Suprapubic skin (tissue), 4 donors: ENCODE measurements at regions not wholly inside any gene's neighbourhood (a gene's known extent, or its start where the extent isn't known, plus 50 kb on each side); places are given as distances from the start of the nearest gene placed in this dataset.
"Not testable (repeated sequence)": the region's sequence is repeated elsewhere in the genome, so short reads cannot be mapped to it uniquely, and the experiment has no call there.

ENCODE experiments used
- DNase-seq, 2 donors: peaks; one replicate each; pipeline ENCODE4 v3.0.0-alpha.2; 2019; ENCODE audit warnings: low spot score in 2 of 2
- H3K27ac ChIP-seq: fragments of 200-600 bp; sonication (generic); one replicate; pipeline ENCODE4 v1.5.1; 2019
- H3K27me3 ChIP-seq: fragments of 200-600 bp; sonication (generic); one replicate; pipeline ENCODE4 v1.5.1; 2019
- H3K36me3 ChIP-seq: fragments of 200-600 bp; sonication (generic); one replicate; pipeline ENCODE4 v1.5.1; 2019
- H3K4me1 ChIP-seq: fragments of 200-600 bp; sonication (generic); one replicate; pipeline ENCODE4 v1.5.1; 2019
- H3K4me3 ChIP-seq: fragments of 200-600 bp; sonication (generic); one replicate; pipeline ENCODE4 v1.5.1; 2019; ENCODE audit warnings: mild to moderate bottlenecking
- H3K9me3 ChIP-seq: fragments of 200-600 bp; sonication (generic); one replicate; pipeline ENCODE4 v1.5.1; 2019
- EP300 ChIP-seq: sonication (generic); formaldehyde crosslinking; IDR thresholded peaks from one replicate; pipeline ENCODE4 v1.6.1; 2017; ENCODE audit warnings: antibody characterized with exemption
- POLR2A ChIP-seq, 2 donors: fragments of 450-650 bp; IDR thresholded peaks; one replicate each; pipeline ENCODE4 v1.6.1; 2017; ENCODE audit warnings: antibody characterized with exemption in 2 of 2, mild to moderate bottlenecking in 2 of 2, moderate library complexity in 2 of 2
- POLR2AphosphoS5 ChIP-seq, 3 donors: sonication (generic); formaldehyde crosslinking; IDR thresholded peaks; one replicate each; pipeline ENCODE4 v1.6.1; 2017; ENCODE audit warnings: antibody characterized with exemption in 3 of 3
- WGBS: methylation state at CpG from one replicate; pipeline ENCODE4 v1.1.5; 2018; 5-methylcytosine and 5-hydroxymethylcytosine counted together
- TF ChIP-seq, protein P1 (sequence below), 2 donors: fragments of 200-600 bp in 1 of 2; fragments of 450-650 bp in 1 of 2; sonication (generic) in 1 of 2; IDR thresholded peaks; one replicate each; pipeline ENCODE4 v1.5.1; 2016 to 2019; ENCODE audit warnings: antibody characterized with exemption in 2 of 2, mild to moderate bottlenecking in 1 of 2, moderate library complexity in 1 of 2

DNA sequence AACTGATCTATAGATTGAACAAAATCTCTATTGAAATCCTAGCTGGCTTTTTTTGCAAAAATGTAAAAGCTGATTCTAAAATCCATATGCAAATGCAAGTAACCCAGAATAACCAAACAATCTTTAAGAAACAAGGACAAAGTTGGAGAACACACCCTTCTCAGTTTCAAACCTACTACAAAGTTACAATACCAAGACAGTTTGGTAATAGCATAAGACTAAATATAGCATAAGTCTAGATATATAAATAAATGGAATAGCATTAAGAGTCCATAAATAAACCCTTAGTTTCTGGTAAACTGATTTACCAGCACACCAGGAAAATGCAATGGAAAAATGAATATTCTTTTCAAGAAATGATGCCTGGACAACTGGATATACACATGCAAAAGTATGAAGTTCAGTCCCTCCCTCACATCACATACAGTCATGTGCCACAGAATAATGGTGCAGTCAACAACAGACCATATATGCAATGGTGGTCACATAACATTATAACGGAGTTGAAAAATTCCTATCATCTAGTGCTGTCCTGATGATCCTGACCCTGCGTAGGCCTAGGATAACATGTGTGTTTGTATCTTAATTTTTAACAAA, 94.5 kb upstream of the GRIN2B start:
- Histone ChIP-seq H3K4me3 (no peak overlapping the region), H3K36me3 (no peaks in the 10 kb centered on the region), H3K9me3 (peaks cover 3% of the 10 kb centered on the region), H3K27ac (no peak overlapping the region), H3K27me3 (no peaks in the 10 kb centered on the region), H3K4me1 (no peaks in the 10 kb centered on the region)
- TF ChIP-seq POLR2A (IDR thresholded peaks at IDR 0.05) (no peak), POLR2AphosphoS5 (IDR thresholded peaks at IDR 0.05) (no peak)
- TF ChIP-seq, protein P1, sequence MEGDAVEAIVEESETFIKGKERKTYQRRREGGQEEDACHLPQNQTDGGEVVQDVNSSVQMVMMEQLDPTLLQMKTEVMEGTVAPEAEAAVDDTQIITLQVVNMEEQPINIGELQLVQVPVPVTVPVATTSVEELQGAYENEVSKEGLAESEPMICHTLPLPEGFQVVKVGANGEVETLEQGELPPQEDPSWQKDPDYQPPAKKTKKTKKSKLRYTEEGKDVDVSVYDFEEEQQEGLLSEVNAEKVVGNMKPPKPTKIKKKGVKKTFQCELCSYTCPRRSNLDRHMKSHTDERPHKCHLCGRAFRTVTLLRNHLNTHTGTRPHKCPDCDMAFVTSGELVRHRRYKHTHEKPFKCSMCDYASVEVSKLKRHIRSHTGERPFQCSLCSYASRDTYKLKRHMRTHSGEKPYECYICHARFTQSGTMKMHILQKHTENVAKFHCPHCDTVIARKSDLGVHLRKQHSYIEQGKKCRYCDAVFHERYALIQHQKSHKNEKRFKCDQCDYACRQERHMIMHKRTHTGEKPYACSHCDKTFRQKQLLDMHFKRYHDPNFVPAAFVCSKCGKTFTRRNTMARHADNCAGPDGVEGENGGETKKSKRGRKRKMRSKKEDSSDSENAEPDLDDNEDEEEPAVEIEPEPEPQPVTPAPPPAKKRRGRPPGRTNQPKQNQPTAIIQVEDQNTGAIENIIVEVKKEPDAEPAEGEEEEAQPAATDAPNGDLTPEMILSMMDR (IDR thresholded peaks at IDR 0.05): no peak
- 64% methylated on average over 2 of the region's 2 CpGs for WGBS
- DNase-seq: no peak

DNA sequence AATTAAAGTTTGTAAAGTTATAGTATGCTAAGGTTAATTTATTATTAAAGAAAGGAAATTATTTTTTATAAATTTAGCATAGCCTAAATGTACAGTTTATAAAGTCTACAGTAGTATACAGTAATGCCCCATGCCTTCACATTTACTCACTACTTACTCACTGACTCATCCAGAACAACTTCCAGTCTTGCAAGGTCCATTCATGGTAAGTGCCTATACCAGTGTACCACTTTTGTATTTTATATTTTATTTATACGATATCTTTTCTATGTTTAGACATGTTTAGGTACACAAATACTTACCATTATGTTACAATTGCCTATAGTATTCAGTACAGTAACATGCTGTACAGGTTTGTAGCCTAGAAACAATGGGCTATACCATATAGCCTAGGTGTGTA, 95.1 kb upstream of the GRIN2B start:
- Histone ChIP-seq H3K27me3 (no peaks in the 10 kb centered on the region), H3K4me3 (no peak overlapping the region), H3K27ac (no peak overlapping the region), H3K9me3 (peaks cover 3% of the 10 kb centered on the region), H3K36me3 (no peaks in the 10 kb centered on the region), H3K4me1 (no peaks in the 10 kb centered on the region)
- 94% methylated on average over 1 of the region's 1 CpG for WGBS
- no peak for DNase-seq
- TF ChIP-seq EP300 (no peak), POLR2AphosphoS5 (IDR thresholded peaks at IDR 0.05) (no peak), POLR2A (IDR thresholded peaks at IDR 0.05) (no peak)
- TF ChIP-seq, protein P1 (IDR thresholded peaks at IDR 0.05): no peak

DNA sequence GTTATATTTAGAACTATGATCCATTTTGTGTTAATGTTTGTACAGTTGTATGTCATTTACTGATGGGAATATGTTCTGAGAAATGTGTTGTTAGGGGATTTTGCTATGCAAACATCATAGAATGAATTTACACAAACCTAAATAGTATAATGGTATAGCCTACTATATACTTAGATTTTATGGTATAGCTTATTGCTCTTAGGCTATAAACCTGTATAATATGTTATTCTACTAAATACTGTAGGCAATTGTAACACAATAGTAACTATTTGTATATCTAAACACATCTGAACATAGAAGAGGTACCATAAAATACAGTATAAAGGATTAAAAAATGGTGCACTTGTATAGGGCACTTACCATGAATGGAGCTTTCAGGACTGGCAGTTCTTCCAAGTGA, 105.4 kb upstream of the GRIN2B start:
- Histone ChIP-seq H3K4me1 (no peaks in the 10 kb centered on the region), H3K27ac (no peak overlapping the region), H3K9me3 (no peaks in the 10 kb centered on the region), H3K27me3 (no peaks in the 10 kb centered on the region), H3K36me3 (no peaks in the 10 kb centered on the region), H3K4me3 (no peak overlapping the region)
- TF ChIP-seq, protein P1 (IDR thresholded peaks at IDR 0.05): no peak
- TF ChIP-seq POLR2AphosphoS5 (IDR thresholded peaks at IDR 0.05): no peak
- no peak for TF ChIP-seq POLR2A (IDR thresholded peaks at IDR 0.05)
- no peak for TF ChIP-seq EP300
- no peak for DNase-seq

DNA sequence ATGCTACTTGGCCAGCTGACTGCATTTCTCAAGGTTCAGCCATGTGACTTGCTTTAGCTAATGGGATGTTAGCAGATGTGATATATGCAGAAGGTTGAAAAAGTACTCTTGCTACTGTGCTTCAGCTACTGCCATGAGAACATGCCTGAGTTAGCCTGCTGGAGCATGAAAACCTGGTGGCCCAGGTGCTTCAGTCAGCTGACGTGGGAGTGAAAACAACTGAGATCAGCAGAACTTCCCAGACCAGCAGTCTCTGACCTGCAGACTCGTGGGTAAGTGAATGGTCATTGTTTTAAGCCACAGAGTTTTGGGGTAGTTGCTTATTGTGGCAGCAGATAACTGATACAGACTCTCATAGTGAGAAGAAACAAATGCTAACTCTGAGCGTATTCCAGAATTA, 118.6 kb upstream of the GRIN2B start:
- Histone ChIP-seq H3K36me3 (no peaks in the 10 kb centered on the region), H3K4me3 (no peak overlapping the region), H3K4me1 (no peaks in the 10 kb centered on the region), H3K27me3 (no peaks in the 10 kb centered on the region), H3K9me3 (no peaks in the 10 kb centered on the region), H3K27ac (no peak overlapping the region)
- TF ChIP-seq POLR2AphosphoS5 (IDR thresholded peaks at IDR 0.05) (no peak), EP300 (no peak), POLR2A (IDR thresholded peaks at IDR 0.05) (no peak)
- TF ChIP-seq, protein P1 (IDR thresholded peaks at IDR 0.05): no peak
- WGBS: 65% methylated on average over 3 of the region's 3 CpGs
- no peak for DNase-seq

DNA sequence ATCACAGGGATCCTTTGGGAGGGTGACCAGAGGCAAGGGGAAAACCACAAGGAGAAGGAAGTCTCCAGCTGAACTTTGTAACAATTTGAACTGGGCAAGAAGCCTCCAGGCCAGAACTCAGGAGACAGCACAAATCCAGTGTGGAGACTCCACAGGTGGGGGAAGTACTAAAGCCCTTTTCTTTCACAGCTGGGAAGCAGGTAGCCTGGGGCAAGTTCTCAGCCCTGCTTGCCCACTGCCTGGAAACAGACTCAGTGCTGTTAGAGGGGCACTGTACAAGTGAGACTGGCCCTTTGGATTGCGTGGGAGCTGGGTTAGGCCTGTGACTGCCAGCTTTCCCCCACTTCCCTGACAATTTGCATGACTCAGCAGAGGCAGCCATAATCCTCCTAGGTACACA, 120.2 kb upstream of the GRIN2B start:
- H3K36me3 ChIP-seq: not testable (repeated sequence)

DNA sequence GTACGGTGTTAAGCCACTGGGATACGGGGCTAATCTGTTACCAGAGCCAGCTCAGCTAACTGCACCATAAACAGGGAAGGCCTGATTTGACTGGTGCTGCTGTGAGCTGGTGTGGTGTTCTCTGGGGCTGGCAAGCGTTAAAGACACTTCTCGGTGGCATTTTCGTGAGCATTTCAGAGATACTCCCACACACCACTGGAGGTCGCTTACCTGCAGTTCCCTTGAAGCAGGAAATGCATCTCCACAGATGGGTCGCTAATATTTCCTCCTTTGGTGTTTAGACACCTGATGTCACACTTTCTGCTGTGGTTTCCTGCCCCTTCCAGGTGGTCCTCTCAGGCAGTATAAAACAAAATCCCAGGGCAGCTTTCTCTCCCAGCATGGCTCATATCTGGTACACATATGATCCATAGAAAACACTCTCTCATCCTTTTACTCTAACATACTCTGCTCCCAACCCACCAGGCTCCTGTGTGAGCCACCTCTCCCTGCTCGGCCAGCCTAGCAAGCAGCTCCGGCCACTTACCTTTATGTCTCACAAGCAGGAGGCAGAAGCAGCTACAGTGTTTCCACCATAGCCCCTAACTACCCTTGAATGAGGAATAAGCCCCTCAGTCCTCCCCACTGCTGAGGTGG, 129.9 kb upstream of the GRIN2B start:
- TF ChIP-seq EP300 (no peak), POLR2AphosphoS5 (IDR thresholded peaks at IDR 0.05) (no peak), POLR2A (IDR thresholded peaks at IDR 0.05) (no peak)
- TF ChIP-seq, protein P1 (IDR thresholded peaks at IDR 0.05): no peak
- Histone ChIP-seq H3K9me3 (no peaks in the 10 kb centered on the region), H3K27me3 (peaks cover 2% of the 10 kb centered on the region), H3K4me1 (no peaks in the 10 kb centered on the region), H3K27ac (no peak overlapping the region), H3K4me3 (no peak overlapping the region), H3K36me3 (no peaks in the 10 kb centered on the region)
- no peak for DNase-seq
- WGBS: 41% methylated on average over 9 of the region's 9 CpGs

More for the DNA sequence above, 120.2 kb upstream of the GRIN2B start:
- no CpG with 5 or more reads among the region's 1 CpG for WGBS
- not testable (repeated sequence) for H3K27ac ChIP-seq, H3K4me1 ChIP-seq, H3K27me3 ChIP-seq, H3K9me3 ChIP-seq, H3K4me3 ChIP-seq, DNase-seq
